Osteoblast (primary cell): ENCODE measurements at regions not wholly inside any gene's neighbourhood (a gene's known extent, or its start where the extent isn't known, plus 50 kb on each side); places are given as distances from the start of the nearest gene placed in this dataset.

Source experiments
- DNase-seq: peaks from one replicate; pipeline ENCODE4 v3.0.0; 2011; ENCODE audit warnings: low spot score, mixed read lengths; ENCODE audit not compliant: insufficient read length; ENCODE audit errors: missing footprints
- H2AFZ ChIP-seq: 2 replicates; pipeline ENCODE4 v1.6.0; 2011; ENCODE audit warnings: mild to moderate bottlenecking, low read length
- H3K27ac ChIP-seq: 2 replicates; pipeline ENCODE4 v1.5.1; 2011; ENCODE audit warnings: mild to moderate bottlenecking, low read depth, low read length, moderate library complexity
- H3K27me3 ChIP-seq: 2 replicates; pipeline ENCODE4 v1.6.0; 2012; ENCODE audit warnings: mild to moderate bottlenecking, control low read depth, inconsistent platforms, low read length, moderate library complexity; ENCODE audit not compliant: insufficient read depth
- H3K36me3 ChIP-seq: 2 replicates; pipeline ENCODE4 v1.5.1; 2011; ENCODE audit warnings: mild to moderate bottlenecking, low read length, control low read depth, moderate library complexity; ENCODE audit not compliant: insufficient read depth
- H3K4me1 ChIP-seq: 2 replicates; pipeline ENCODE4 v1.5.1; 2011; ENCODE audit warnings: mild to moderate bottlenecking, low read length, control low read depth, moderate library complexity; ENCODE audit not compliant: insufficient read depth
- H3K4me2 ChIP-seq: 2 replicates; pipeline ENCODE4 v1.6.0; 2011; ENCODE audit warnings: mild to moderate bottlenecking, low read length; ENCODE audit not compliant: insufficient read depth
- H3K4me3 ChIP-seq: fragments of 200-600 bp; sonication (generic); 3 replicates; pipeline ENCODE4 v1.5.1; 2012; ENCODE audit warnings: mild to moderate bottlenecking, low read length, inconsistent platforms; ENCODE audit not compliant: insufficient read depth
- H3K79me2 ChIP-seq: 2 replicates; pipeline ENCODE4 v1.6.0; 2012; ENCODE audit warnings: mild to moderate bottlenecking, low read length, control low read depth, inconsistent platforms; ENCODE audit not compliant: insufficient read depth
- H3K9me3 ChIP-seq: 2 replicates; pipeline ENCODE4 v1.5.1; 2011; ENCODE audit warnings: low read depth, low read length, control low read depth
- H4K20me1 ChIP-seq: 2 replicates; pipeline ENCODE4 v1.6.0; 2012; ENCODE audit warnings: mild to moderate bottlenecking, low read length, control low read depth; ENCODE audit not compliant: insufficient read depth
- CTCF ChIP-seq: IDR thresholded peaks from 2 replicates; pipeline ENCODE4 v1.5.1; 2011; ENCODE audit warnings: mild to moderate bottlenecking, low read depth, low read length, moderate library complexity; ENCODE audit errors: extremely low read depth

GRCh38 chr5:9971301-9971700 is 278.4 kb downstream of the ATPSCKMT start:
- H3K79me2 ChIP-seq, result no peaks in the 10 kb centered on the region
- TF ChIP-seq CTCF, result no peak
- no peak for DNase-seq
- H2AFZ ChIP-seq, result no peak overlapping the region
- H4K20me1 ChIP-seq, result no peaks in the 10 kb centered on the region
- no peaks in the 10 kb centered on the region for H3K4me1 ChIP-seq
- no peaks in the 10 kb centered on the region for H3K36me3 ChIP-seq
- no peak overlapping the region for H3K4me2 ChIP-seq
- no peaks in the 10 kb centered on the region for H3K9me3 ChIP-seq
- no peak overlapping the region for H3K4me3 ChIP-seq
- H3K27ac ChIP-seq, result no peak overlapping the region
- no peaks in the 10 kb centered on the region for H3K27me3 ChIP-seq

GRCh38 chr5:9958914-9959313 is 290.8 kb downstream of the ATPSCKMT start:
- DNase-seq, result no peak
- Histone ChIP-seq H4K20me1 (no peaks in the 10 kb centered on the region), H3K4me3 (no peak overlapping the region), H3K9me3 (no peaks in the 10 kb centered on the region), H3K4me1 (no peaks in the 10 kb centered on the region), H3K27me3 (peaks cover 10% of the 10 kb centered on the region), H2AFZ (no peak overlapping the region), H3K36me3 (no peaks in the 10 kb centered on the region), H3K4me2 (no peak overlapping the region), H3K27ac (no peak overlapping the region), H3K79me2 (no peaks in the 10 kb centered on the region)
- TF ChIP-seq CTCF, result no peak

GRCh38 chr5:9957214-9957613 is 292.5 kb downstream of the ATPSCKMT start:
- H3K4me1 ChIP-seq, result no peaks in the 10 kb centered on the region
- H3K9me3 ChIP-seq, result no peaks in the 10 kb centered on the region
- no peak overlapping the region for H3K4me2 ChIP-seq
- no peak overlapping the region for H2AFZ ChIP-seq
- TF ChIP-seq CTCF, result no peak
- H4K20me1 ChIP-seq, result no peaks in the 10 kb centered on the region
- DNase-seq, result no peak
- H3K27ac ChIP-seq, result no peak overlapping the region
- no peak overlapping the region for H3K4me3 ChIP-seq
- H3K79me2 ChIP-seq, result no peaks in the 10 kb centered on the region
- H3K27me3 ChIP-seq, result peaks cover 10% of the 10 kb centered on the region
- no peaks in the 10 kb centered on the region for H3K36me3 ChIP-seq

GRCh38 chr5:9956725-9957124 is 293.0 kb downstream of the ATPSCKMT start:
- no peaks in the 10 kb centered on the region for H3K4me1 ChIP-seq
- H4K20me1 ChIP-seq, result no peaks in the 10 kb centered on the region
- no peak for TF ChIP-seq CTCF
- peaks cover 10% of the 10 kb centered on the region for H3K27me3 ChIP-seq
- H3K79me2 ChIP-seq, result no peaks in the 10 kb centered on the region
- H3K36me3 ChIP-seq, result no peaks in the 10 kb centered on the region
- H3K4me3 ChIP-seq, result no peak overlapping the region
- H3K27ac ChIP-seq, result no peak overlapping the region
- no peak overlapping the region for H3K4me2 ChIP-seq
- DNase-seq, result no peak
- H3K9me3 ChIP-seq, result no peaks in the 10 kb centered on the region
- no peak overlapping the region for H2AFZ ChIP-seq
